ENCODE measurements at regions not wholly inside any gene's neighbourhood (a gene's known extent, or its start where the extent isn't known, plus 50 kb on each side); places are given as distances from the start of the nearest gene placed in this dataset.

DNA sequence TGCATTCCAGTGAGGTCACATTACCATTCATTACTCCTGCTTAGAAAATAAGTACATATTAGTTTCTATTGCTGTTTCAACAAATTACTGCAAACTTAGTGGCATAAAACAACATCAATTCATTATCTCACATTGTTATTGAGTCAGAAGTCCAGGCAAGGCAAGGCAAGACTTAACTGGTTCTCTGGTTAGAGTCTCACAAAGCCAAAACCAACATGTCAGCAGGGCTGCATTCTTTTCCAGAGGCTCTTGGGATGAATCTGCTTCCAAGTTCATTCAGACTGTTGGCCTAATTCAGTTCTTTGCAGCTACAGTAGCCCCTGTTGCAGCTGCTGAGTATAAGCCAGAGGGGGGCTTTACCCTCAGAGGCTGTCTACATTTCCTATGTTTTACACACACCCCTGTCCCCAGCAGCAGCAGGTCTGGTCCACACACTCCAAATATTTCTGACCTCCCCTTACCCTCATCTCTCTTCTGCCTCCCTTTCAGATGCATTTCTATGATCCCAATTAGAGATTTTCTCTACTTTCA is 892.1 kb upstream of the EPHA5 start:
- TF ChIP-seq REST (IDR thresholded peaks at IDR 0.05; ENCODE audit: low read depth) (no peak), ZBTB7A (IDR thresholded peaks at IDR 0.05; ENCODE audit: low read depth) (no peak), EGR1 (IDR thresholded peaks at IDR 0.05) (no peak), NFIC (IDR thresholded peaks at IDR 0.05) (no peak), RAD21 (IDR thresholded peaks at IDR 0.05; ENCODE audit: low read depth) (no peak)

- TF ChIP-seq YY1 (IDR thresholded peaks at IDR 0.05; ENCODE audit: low read depth) (no peak), MAX (IDR thresholded peaks at IDR 0.05) (no peak), TCF12 (IDR thresholded peaks at IDR 0.05; ENCODE audit: low read depth) (no peak), FOXM1 (IDR thresholded peaks at IDR 0.05; ENCODE audit: borderline replicate concordance, low read depth) (no peak), RAD21 (IDR thresholded peaks at IDR 0.05; ENCODE audit: low read depth) (no peak), ZBTB7A (IDR thresholded peaks at IDR 0.05; ENCODE audit: low read depth) (no peak), EP300 (IDR thresholded peaks at IDR 0.05; ENCODE audit: borderline replicate concordance) (no peak), EGR1 (IDR thresholded peaks at IDR 0.05) (no peak), CREB1 (IDR thresholded peaks at IDR 0.05; ENCODE audit: low read depth) (no peak), REST (IDR thresholded peaks at IDR 0.05; ENCODE audit: low read depth) (no peak), NFIC (IDR thresholded peaks at IDR 0.05) (no peak), CEBPB (IDR thresholded peaks at IDR 0.05) (no peak), TAF1 (IDR thresholded peaks at IDR 0.05; ENCODE audit: low read depth) (no peak), USF1 (IDR thresholded peaks at IDR 0.05) (no peak), TEAD4 (IDR thresholded peaks at IDR 0.05) (no peak)
Observed at GRCh38 chr4:66558651-66559050, 888.4 kb upstream of the EPHA5 start.

GRCh38 chr4:66556651-66557278 is 886.5 kb upstream of the EPHA5 start:
- TF ChIP-seq USF1 (IDR thresholded peaks at IDR 0.05) = no peak
- no peak for TF ChIP-seq TAF1 (IDR thresholded peaks at IDR 0.05; ENCODE audit: low read depth)
- no peak for TF ChIP-seq MAX (IDR thresholded peaks at IDR 0.05)
- no peak for TF ChIP-seq EP300 (IDR thresholded peaks at IDR 0.05; ENCODE audit: borderline replicate concordance)
- TF ChIP-seq FOXM1 (IDR thresholded peaks at IDR 0.05; ENCODE audit: borderline replicate concordance, low read depth) = no peak
- TF ChIP-seq EGR1 (IDR thresholded peaks at IDR 0.05) = no peak
- no peak for TF ChIP-seq REST (IDR thresholded peaks at IDR 0.05; ENCODE audit: low read depth)
- no peak for TF ChIP-seq TCF12 (IDR thresholded peaks at IDR 0.05; ENCODE audit: low read depth)
- TF ChIP-seq TEAD4 (IDR thresholded peaks at IDR 0.05) = no peak
- TF ChIP-seq YY1 (IDR thresholded peaks at IDR 0.05; ENCODE audit: low read depth) = no peak
- TF ChIP-seq NFIC (IDR thresholded peaks at IDR 0.05) = no peak
- TF ChIP-seq ZBTB7A (IDR thresholded peaks at IDR 0.05; ENCODE audit: low read depth) = no peak
- TF ChIP-seq CEBPB (IDR thresholded peaks at IDR 0.05) = no peak
- no peak for TF ChIP-seq RAD21 (IDR thresholded peaks at IDR 0.05; ENCODE audit: low read depth)
- TF ChIP-seq CREB1 (IDR thresholded peaks at IDR 0.05; ENCODE audit: low read depth) = no peak

DNA sequence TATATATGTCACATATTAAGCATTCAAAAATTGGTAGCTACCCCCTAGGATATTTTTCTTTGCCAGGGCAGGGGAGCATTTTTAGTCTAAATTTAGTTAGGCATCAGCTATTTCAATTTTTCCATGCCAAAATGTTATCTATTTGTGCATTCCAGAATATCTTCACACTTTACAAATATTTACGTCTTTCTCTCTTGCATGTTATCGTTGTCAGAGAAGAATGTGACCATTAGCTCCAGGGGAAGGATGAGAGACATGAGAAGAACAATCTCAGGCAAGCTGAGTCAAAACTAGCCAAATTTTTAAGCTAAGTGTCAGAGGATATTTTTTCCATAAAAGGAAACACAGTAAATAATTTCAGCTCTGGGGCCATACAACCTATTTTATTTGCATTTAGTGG is 885.0 kb upstream of the EPHA5 start:
- TF ChIP-seq MAX (IDR thresholded peaks at IDR 0.05) (no peak), NFIC (IDR thresholded peaks at IDR 0.05) (no peak), CREB1 (IDR thresholded peaks at IDR 0.05; ENCODE audit: low read depth) (no peak), FOXM1 (IDR thresholded peaks at IDR 0.05; ENCODE audit: borderline replicate concordance, low read depth) (no peak), EGR1 (IDR thresholded peaks at IDR 0.05) (no peak), CEBPB (IDR thresholded peaks at IDR 0.05) (no peak), EP300 (IDR thresholded peaks at IDR 0.05; ENCODE audit: borderline replicate concordance) (no peak), TAF1 (IDR thresholded peaks at IDR 0.05; ENCODE audit: low read depth) (no peak), USF1 (IDR thresholded peaks at IDR 0.05) (no peak), REST (IDR thresholded peaks at IDR 0.05; ENCODE audit: low read depth) (no peak), TEAD4 (IDR thresholded peaks at IDR 0.05) (no peak), ZBTB7A (IDR thresholded peaks at IDR 0.05; ENCODE audit: low read depth) (no peak), TCF12 (IDR thresholded peaks at IDR 0.05; ENCODE audit: low read depth) (no peak), YY1 (IDR thresholded peaks at IDR 0.05; ENCODE audit: low read depth) (no peak), RAD21 (IDR thresholded peaks at IDR 0.05; ENCODE audit: low read depth) (no peak)
